ENCODE measurements at regions not wholly inside any gene's neighbourhood (a gene's known extent, or its start where the extent isn't known, plus 50 kb on each side); places are given as distances from the start of the nearest gene placed in this dataset.

GRCh38 chr1:212218911-212219310 is 66.3 kb upstream of the PPP2R5A start:
- Histone ChIP-seq H3K4me3 (replicated peaks; ENCODE audit: low read depth, low read length) (no peak overlapping the region), H3K36me3 (ENCODE audit: control insufficient read depth, insufficient read depth, low read length) (no peaks in the 10 kb centered on the region), H3K27me3 (replicated peaks; ENCODE audit: control insufficient read depth, insufficient read depth, low read length) (no peaks in the 10 kb centered on the region; the same call in 1 of the 2 replicates)
- peak; percentile 40 for DNase-seq (ENCODE audit: extremely low read depth, insufficient read length)
- TF ChIP-seq, protein P1, sequence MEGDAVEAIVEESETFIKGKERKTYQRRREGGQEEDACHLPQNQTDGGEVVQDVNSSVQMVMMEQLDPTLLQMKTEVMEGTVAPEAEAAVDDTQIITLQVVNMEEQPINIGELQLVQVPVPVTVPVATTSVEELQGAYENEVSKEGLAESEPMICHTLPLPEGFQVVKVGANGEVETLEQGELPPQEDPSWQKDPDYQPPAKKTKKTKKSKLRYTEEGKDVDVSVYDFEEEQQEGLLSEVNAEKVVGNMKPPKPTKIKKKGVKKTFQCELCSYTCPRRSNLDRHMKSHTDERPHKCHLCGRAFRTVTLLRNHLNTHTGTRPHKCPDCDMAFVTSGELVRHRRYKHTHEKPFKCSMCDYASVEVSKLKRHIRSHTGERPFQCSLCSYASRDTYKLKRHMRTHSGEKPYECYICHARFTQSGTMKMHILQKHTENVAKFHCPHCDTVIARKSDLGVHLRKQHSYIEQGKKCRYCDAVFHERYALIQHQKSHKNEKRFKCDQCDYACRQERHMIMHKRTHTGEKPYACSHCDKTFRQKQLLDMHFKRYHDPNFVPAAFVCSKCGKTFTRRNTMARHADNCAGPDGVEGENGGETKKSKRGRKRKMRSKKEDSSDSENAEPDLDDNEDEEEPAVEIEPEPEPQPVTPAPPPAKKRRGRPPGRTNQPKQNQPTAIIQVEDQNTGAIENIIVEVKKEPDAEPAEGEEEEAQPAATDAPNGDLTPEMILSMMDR (IDR thresholded peaks at IDR 0.05; ENCODE audit: insufficient read depth, low read length, poor library complexity, severe bottlenecking): no peak

GRCh38 chr1:212219679-212220463 is 65.3 kb upstream of the PPP2R5A start:
- no peaks in the 10 kb centered on the region; the same call in 1 of the 2 replicates for H3K27me3 ChIP-seq (replicated peaks; ENCODE audit: control insufficient read depth, insufficient read depth, low read length)
- no peak overlapping the region for H3K4me3 ChIP-seq (replicated peaks; ENCODE audit: low read depth, low read length)
- TF ChIP-seq, protein P1 (IDR thresholded peaks at IDR 0.05; ENCODE audit: insufficient read depth, low read length, poor library complexity, severe bottlenecking): no peak
- no peak for DNase-seq (ENCODE audit: extremely low read depth, insufficient read length)
- H3K36me3 ChIP-seq (ENCODE audit: control insufficient read depth, insufficient read depth, low read length): no peaks in the 10 kb centered on the region

- no peaks in the 10 kb centered on the region for H3K36me3 ChIP-seq (ENCODE audit: control insufficient read depth, insufficient read depth, low read length)
- H3K4me3 ChIP-seq (replicated peaks; ENCODE audit: low read depth, low read length): no peak overlapping the region
- TF ChIP-seq, protein P1 (IDR thresholded peaks at IDR 0.05; ENCODE audit: insufficient read depth, low read length, poor library complexity, severe bottlenecking): no peak
- H3K27me3 ChIP-seq (replicated peaks; ENCODE audit: control insufficient read depth, insufficient read depth, low read length): no peaks in the 10 kb centered on the region; the same call in 1 of the 2 replicates
- no peak for DNase-seq (ENCODE audit: extremely low read depth, insufficient read length)
Observed at GRCh38 chr1:212221801-212222200, 63.4 kb upstream of the PPP2R5A start.

GRCh38 chr1:212224102-212224501 is 61.1 kb upstream of the PPP2R5A start:
- H3K27me3 ChIP-seq (replicated peaks; ENCODE audit: control insufficient read depth, insufficient read depth, low read length): no peaks in the 10 kb centered on the region; the same call in 1 of the 2 replicates
- no peak for DNase-seq (ENCODE audit: extremely low read depth, insufficient read length)
- no peaks in the 10 kb centered on the region for H3K36me3 ChIP-seq (ENCODE audit: control insufficient read depth, insufficient read depth, low read length)
- H3K4me3 ChIP-seq (replicated peaks; ENCODE audit: low read depth, low read length): no peak overlapping the region
- TF ChIP-seq, protein P1 (IDR thresholded peaks at IDR 0.05; ENCODE audit: insufficient read depth, low read length, poor library complexity, severe bottlenecking): no peak

- no peaks in the 10 kb centered on the region for H3K27me3 ChIP-seq (replicated peaks; ENCODE audit: control insufficient read depth, insufficient read depth, low read length)
Observed at GRCh38 chr1:212225416-212225815, 59.8 kb upstream of the PPP2R5A start.

More at GRCh38 chr1:212225416-212225815, 59.8 kb upstream of the PPP2R5A start:
- TF ChIP-seq, protein P1 (IDR thresholded peaks at IDR 0.05; ENCODE audit: insufficient read depth, low read length, poor library complexity, severe bottlenecking): no peak
- no peak overlapping the region for H3K4me3 ChIP-seq (replicated peaks; ENCODE audit: low read depth, low read length)
- H3K36me3 ChIP-seq (ENCODE audit: control insufficient read depth, insufficient read depth, low read length): no peaks in the 10 kb centered on the region
- no peak for DNase-seq (ENCODE audit: extremely low read depth, insufficient read length)

Measured in GM06990 (cell line).